ENCODE measurements at regions not wholly inside any gene's neighbourhood (a gene's known extent, or its start where the extent isn't known, plus 50 kb on each side); places are given as distances from the start of the nearest gene placed in this dataset.

DNA sequence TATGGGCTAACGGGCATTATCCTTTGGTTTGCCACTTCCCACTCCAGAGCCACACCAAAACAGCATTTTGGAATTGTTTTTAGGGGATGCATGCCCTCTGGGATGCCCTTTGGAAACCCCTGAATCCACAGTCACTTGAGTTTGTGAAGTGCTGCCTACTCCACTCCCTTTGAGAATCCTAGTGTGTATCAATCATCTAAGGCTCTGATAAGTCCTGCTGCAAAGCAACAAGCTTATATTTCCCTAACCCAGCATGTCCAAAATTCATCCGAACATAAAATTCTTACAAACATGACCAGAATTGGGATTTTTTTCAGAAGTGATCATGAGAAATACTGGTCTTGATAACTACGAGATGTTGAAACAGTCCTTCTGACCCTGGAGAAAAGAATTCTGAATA is 387.9 kb downstream of the MN1 start:
- H3K9me3 ChIP-seq (replicated peaks; ENCODE audit: insufficient read depth, low read length): no peaks in the 10 kb centered on the region
- H3K36me3 ChIP-seq (replicated peaks; ENCODE audit: insufficient read depth, low read length): no peaks in the 10 kb centered on the region
- no peak for DNase-seq
- H3F3A ChIP-seq (ENCODE audit: insufficient read depth, low read length): no peaks in the 10 kb centered on the region
- no peaks in the 10 kb centered on the region for H3K9me2 ChIP-seq (replicated peaks; ENCODE audit: insufficient read depth, low read length)
- no peaks in the 10 kb centered on the region for H3K79me2 ChIP-seq (ENCODE audit: low read length)
- H3K4me3 ChIP-seq (ENCODE audit: low read length): no peak overlapping the region
- peaks cover 74% of the 10 kb centered on the region for H3K27me3 ChIP-seq (replicated peaks; ENCODE audit: insufficient read depth, low read length)
- H3K9ac ChIP-seq (ENCODE audit: low read length): no peak overlapping the region
- H4K20me1 ChIP-seq (ENCODE audit: insufficient read depth, low read length): no peaks in the 10 kb centered on the region
- TF ChIP-seq EZH2phosphoT487 (IDR thresholded peaks at IDR 0.05; ENCODE audit: low read length): no peak
- no peak for TF ChIP-seq EZH2 (optimal IDR thresholded peaks at IDR 0.05; ENCODE audit: low read depth, low read length)
- TF ChIP-seq, protein P1, sequence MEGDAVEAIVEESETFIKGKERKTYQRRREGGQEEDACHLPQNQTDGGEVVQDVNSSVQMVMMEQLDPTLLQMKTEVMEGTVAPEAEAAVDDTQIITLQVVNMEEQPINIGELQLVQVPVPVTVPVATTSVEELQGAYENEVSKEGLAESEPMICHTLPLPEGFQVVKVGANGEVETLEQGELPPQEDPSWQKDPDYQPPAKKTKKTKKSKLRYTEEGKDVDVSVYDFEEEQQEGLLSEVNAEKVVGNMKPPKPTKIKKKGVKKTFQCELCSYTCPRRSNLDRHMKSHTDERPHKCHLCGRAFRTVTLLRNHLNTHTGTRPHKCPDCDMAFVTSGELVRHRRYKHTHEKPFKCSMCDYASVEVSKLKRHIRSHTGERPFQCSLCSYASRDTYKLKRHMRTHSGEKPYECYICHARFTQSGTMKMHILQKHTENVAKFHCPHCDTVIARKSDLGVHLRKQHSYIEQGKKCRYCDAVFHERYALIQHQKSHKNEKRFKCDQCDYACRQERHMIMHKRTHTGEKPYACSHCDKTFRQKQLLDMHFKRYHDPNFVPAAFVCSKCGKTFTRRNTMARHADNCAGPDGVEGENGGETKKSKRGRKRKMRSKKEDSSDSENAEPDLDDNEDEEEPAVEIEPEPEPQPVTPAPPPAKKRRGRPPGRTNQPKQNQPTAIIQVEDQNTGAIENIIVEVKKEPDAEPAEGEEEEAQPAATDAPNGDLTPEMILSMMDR (IDR thresholded peaks at IDR 0.05; ENCODE audit: low read length): no peak
- no peak overlapping the region for H3K27ac ChIP-seq (ENCODE audit: low read length)
- H2AFZ ChIP-seq (ENCODE audit: low read length): no peak overlapping the region
- H3K4me1 ChIP-seq (ENCODE audit: low read length): no peaks in the 10 kb centered on the region
- no peak overlapping the region for H3K4me2 ChIP-seq (ENCODE audit: low read depth, low read length)

DNA sequence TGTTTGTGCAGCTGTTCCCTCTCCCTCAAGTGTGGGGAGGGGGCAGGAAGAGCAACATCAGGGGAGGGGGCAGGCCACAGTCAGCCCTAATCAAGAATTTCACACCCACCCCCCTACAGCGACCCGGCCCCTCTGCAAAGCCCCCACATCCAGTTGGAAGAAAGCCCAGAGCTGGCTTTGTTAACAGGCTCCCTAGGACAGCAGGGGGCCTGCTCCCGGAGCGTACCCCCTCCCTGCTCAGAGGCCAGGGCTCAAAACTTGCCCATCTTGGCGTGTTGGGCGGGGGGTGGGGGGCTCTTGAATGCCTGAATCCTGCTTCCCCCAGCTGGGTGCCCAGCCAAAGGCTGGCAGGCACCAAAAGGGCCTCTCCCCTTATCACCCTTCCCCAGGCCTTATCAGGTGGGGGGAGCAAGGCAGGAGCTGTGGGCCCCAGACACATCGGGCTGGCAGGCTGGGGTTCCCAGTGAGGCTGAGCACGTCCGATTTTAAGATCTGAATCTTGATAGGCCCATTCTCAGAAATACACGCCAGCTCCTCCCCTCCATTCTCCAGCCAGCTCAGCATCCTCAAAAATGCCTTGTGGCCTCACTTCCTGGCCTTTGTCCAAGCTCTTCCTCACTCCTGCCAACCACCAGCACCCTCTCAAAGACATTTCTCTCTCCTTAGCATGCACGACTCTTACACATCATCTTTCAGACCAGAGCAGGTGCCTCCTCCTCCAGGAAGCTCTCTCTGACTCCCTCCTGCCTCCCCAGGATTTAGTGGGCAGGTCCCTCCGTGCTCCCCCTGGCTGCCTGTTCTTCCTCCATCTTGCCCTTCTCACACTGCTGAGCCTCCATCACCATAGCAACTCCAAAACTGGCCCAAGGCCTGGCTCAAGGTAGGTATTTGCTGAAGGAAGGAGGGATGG is 384.8 kb downstream of the MN1 start:
- no peak overlapping the region for H3K9ac ChIP-seq (ENCODE audit: low read length)
- H3F3A ChIP-seq (ENCODE audit: insufficient read depth, low read length): no peaks in the 10 kb centered on the region
- no peaks in the 10 kb centered on the region for H3K4me1 ChIP-seq (ENCODE audit: low read length)
- H3K9me3 ChIP-seq (replicated peaks; ENCODE audit: insufficient read depth, low read length): no peaks in the 10 kb centered on the region
- H3K27ac ChIP-seq (ENCODE audit: low read length): no peak overlapping the region
- no peaks in the 10 kb centered on the region for H4K20me1 ChIP-seq (ENCODE audit: insufficient read depth, low read length)
- H2AFZ ChIP-seq (ENCODE audit: low read length): no peak overlapping the region
- no peaks in the 10 kb centered on the region for H3K36me3 ChIP-seq (replicated peaks; ENCODE audit: insufficient read depth, low read length)
- no peak overlapping the region for H3K4me2 ChIP-seq (ENCODE audit: low read depth, low read length)
- TF ChIP-seq, protein P1 (IDR thresholded peaks at IDR 0.05; ENCODE audit: low read length): no peak
- TF ChIP-seq EZH2phosphoT487 (IDR thresholded peaks at IDR 0.05; ENCODE audit: low read length) (no peak), EZH2 (optimal IDR thresholded peaks at IDR 0.05; ENCODE audit: low read depth, low read length) (no peak)
- H3K4me3 ChIP-seq (ENCODE audit: low read length): no peak overlapping the region
- DNase-seq: no peak
- no peaks in the 10 kb centered on the region for H3K9me2 ChIP-seq (replicated peaks; ENCODE audit: insufficient read depth, low read length)
- H3K79me2 ChIP-seq (ENCODE audit: low read length): no peaks in the 10 kb centered on the region
- H3K27me3 ChIP-seq (replicated peaks; ENCODE audit: insufficient read depth, low read length): peaks cover 73% of the 10 kb centered on the region

DNA sequence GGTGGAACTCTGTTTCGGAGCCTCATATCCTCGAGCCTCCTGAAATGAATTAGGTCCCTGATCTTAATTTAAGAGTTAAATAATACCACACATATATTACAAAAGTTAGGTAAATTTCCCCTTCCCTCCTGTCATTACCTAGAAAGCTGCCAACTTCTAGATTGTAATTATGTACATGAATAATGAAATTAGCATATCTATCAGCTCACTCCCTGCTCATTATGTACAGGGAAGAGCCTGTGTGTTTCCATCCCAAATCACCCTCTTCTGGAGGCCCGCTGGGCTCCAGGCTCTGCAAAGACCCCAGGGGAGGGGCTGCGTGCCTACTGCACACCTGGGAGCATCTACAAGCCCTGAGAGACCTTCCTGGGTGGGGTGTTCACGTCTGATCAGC is 384.1 kb downstream of the MN1 start:
- Histone ChIP-seq H3K4me1 (ENCODE audit: low read length) (no peaks in the 10 kb centered on the region), H3K36me3 (replicated peaks; ENCODE audit: insufficient read depth, low read length) (no peaks in the 10 kb centered on the region), H2AFZ (ENCODE audit: low read length) (no peak overlapping the region), H3K9me2 (replicated peaks; ENCODE audit: insufficient read depth, low read length) (no peaks in the 10 kb centered on the region), H3K4me3 (ENCODE audit: low read length) (no peak overlapping the region), H3K4me2 (ENCODE audit: low read depth, low read length) (no peak overlapping the region), H3K9me3 (replicated peaks; ENCODE audit: insufficient read depth, low read length) (no peaks in the 10 kb centered on the region), H3K27me3 (replicated peaks; ENCODE audit: insufficient read depth, low read length) (peaks cover 68% of the 10 kb centered on the region), H3K27ac (ENCODE audit: low read length) (no peak overlapping the region), H3F3A (ENCODE audit: insufficient read depth, low read length) (no peaks in the 10 kb centered on the region), H3K9ac (ENCODE audit: low read length) (no peak overlapping the region), H4K20me1 (ENCODE audit: insufficient read depth, low read length) (no peaks in the 10 kb centered on the region), H3K79me2 (ENCODE audit: low read length) (no peaks in the 10 kb centered on the region)
- TF ChIP-seq, protein P1 (IDR thresholded peaks at IDR 0.05; ENCODE audit: low read length): no peak
- TF ChIP-seq EZH2phosphoT487 (IDR thresholded peaks at IDR 0.05; ENCODE audit: low read length) (no peak), EZH2 (optimal IDR thresholded peaks at IDR 0.05; ENCODE audit: low read depth, low read length) (no peak)
- DNase-seq: no peak

All from MM.1S (cell line).